ENCODE measurements at regions not wholly inside any gene's neighbourhood (a gene's known extent, or its start where the extent isn't known, plus 50 kb on each side); places are given as distances from the start of the nearest gene placed in this dataset.

DNA sequence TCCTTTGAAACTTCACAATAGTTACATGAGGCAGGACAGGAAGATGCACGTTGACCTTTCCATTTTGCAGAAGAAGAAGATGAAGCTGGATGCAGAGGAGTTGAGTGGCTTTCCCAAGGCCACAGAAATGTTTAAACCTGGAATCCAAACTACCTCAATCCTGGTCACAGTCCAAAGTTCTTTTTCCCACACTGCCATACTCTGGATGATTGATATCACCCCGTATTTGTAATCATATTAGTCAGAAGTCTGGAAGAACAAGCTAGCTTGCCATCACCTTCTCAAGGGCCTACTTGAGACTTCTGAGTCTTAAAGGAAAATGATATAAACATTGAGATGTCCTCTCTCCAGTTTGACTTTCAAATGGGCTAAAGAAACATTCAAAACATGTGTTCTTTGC, 190.1 kb downstream of the LNPK start:
- ChIA-PET CTCF (no interaction called here), POLR2A (no interaction called here)
- Histone ChIP-seq H3K4me3 (ENCODE audit: low read depth, low read length) (no peak overlapping the region), H3K9me3 (ENCODE audit: control insufficient read depth, insufficient read depth, low read length) (no peaks in the 10 kb centered on the region), H3K27ac (ENCODE audit: low read depth, low read length) (no peak overlapping the region), H3K27me3 (ENCODE audit: control insufficient read depth, insufficient read depth, low read length) (no peaks in the 10 kb centered on the region)
- no peak for DNase-seq (ENCODE audit: low read depth, low spot score)
- TF ChIP-seq CTCF (IDR thresholded peaks at IDR 0.05; ENCODE audit: low read depth, low read length): no peak

GRCh38 chr2:175808858-175809257, 193.2 kb downstream of the LNPK start:
- DNase-seq (ENCODE audit: low read depth, low spot score): no peak
- H3K9me3 ChIP-seq (ENCODE audit: control insufficient read depth, insufficient read depth, low read length): no peaks in the 10 kb centered on the region
- ChIA-PET CTCF (no interaction called here), POLR2A (no interaction called here)
- TF ChIP-seq CTCF (IDR thresholded peaks at IDR 0.05; ENCODE audit: low read depth, low read length): no peak
- no peak overlapping the region for H3K27ac ChIP-seq (ENCODE audit: low read depth, low read length)
- peaks cover 2% of the 10 kb centered on the region for H3K27me3 ChIP-seq (ENCODE audit: control insufficient read depth, insufficient read depth, low read length)
- no peak overlapping the region for H3K4me3 ChIP-seq (ENCODE audit: low read depth, low read length)

- POLR2A ChIA-PET: no interaction called here
- no peaks in the 10 kb centered on the region for H3K9me3 ChIP-seq (ENCODE audit: control insufficient read depth, insufficient read depth, low read length)
- CTCF ChIA-PET: interaction anchor here (0.6 kb wide), 1 partner anchor 1955 kb away, joined by 5 read pairs; no protein-coding TSS in a partner anchor
Measured at GRCh38 chr2:175808078-175808477, 194.0 kb downstream of the LNPK start.

DNA sequence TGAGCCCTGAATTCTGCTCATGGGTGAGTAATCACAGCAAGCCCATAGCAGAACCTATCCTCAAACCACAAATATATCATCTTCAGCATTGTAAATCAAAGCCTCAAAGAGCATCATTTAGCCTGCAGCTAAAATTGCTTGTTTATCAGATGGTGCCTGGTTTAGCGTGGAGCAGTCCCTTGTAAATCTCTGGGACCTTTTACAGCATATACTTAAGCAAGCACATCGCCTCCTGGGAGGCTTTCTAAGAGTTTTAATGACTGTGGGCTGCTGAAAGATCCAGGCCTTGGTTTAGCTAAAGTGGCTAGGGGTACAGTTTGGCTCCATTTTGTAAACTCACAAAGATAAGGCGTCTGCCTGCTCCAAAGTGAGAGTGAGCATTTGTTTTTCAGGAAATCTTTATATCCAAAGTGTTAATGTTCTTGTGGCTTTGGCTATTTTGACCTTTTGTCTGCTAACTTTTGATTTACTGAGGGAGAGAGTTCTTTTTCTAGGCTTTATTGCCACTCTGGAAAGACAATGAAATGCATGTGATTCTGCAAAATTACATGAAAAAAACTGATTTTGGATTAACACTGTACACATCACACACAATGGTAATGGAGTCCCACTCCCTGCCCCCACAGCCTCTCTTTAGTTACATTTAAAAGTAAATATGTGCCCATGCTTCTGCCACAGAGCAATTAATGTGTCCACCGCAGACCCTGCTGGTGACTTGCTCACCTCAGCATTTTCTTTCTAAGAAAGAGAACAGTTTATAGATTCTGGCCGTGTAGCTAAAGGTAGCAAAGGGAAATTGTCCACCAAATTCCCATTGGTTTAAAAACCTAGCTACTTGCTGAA, 194.8 kb downstream of the LNPK start:
- no peaks in the 10 kb centered on the region for H3K9me3 ChIP-seq (ENCODE audit: control insufficient read depth, insufficient read depth, low read length)
- H3K27me3 ChIP-seq (ENCODE audit: control insufficient read depth, insufficient read depth, low read length): peaks cover 3% of the 10 kb centered on the region
- ChIA-PET POLR2A (no interaction called here), CTCF (interaction anchor here (0.6 kb wide), 1 partner anchor 1956 kb away, joined by 5 read pairs; no protein-coding TSS in a partner anchor)
- DNase-seq (ENCODE audit: low read depth, low spot score): no peak
- no peak overlapping the region for H3K27ac ChIP-seq (ENCODE audit: low read depth, low read length)
- no peak for TF ChIP-seq CTCF (IDR thresholded peaks at IDR 0.05; ENCODE audit: low read depth, low read length)
- H3K4me3 ChIP-seq (ENCODE audit: low read depth, low read length): no peak overlapping the region

More at GRCh38 chr2:175808078-175808477, 194.0 kb downstream of the LNPK start:
- Histone ChIP-seq H3K4me3 (ENCODE audit: low read depth, low read length) (no peak overlapping the region), H3K27ac (ENCODE audit: low read depth, low read length) (no peak overlapping the region), H3K27me3 (ENCODE audit: control insufficient read depth, insufficient read depth, low read length) (peaks cover 3% of the 10 kb centered on the region)
- DNase-seq (ENCODE audit: low read depth, low spot score): no peak
- no peak for TF ChIP-seq CTCF (IDR thresholded peaks at IDR 0.05; ENCODE audit: low read depth, low read length)

DNA sequence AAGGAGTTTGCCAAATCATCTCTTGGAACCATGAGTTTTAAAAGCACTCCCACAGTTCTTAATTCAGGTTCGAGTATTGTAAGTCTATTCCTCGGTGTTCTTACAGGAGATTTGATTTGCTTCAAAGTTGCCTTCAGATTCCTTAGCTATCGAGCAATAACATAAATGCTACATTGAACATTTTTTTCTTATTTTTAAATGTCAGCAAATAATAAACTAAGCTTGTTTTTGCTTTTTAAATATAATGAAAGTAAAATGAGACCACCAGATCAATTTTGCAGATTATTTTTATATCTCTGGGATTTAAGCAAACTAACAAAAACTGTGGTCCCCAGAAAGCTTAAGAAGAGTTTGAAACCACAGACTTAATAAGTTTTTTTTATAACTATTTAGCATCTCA, 195.5 kb downstream of the LNPK start:
- H3K9me3 ChIP-seq (ENCODE audit: control insufficient read depth, insufficient read depth, low read length): no peaks in the 10 kb centered on the region
- POLR2A ChIA-PET: no interaction called here
- CTCF ChIA-PET: interaction anchor here (0.7 kb wide), 1 partner anchor 846 kb away, joined by 3 read pairs; no protein-coding TSS in a partner anchor
- no peak for DNase-seq (ENCODE audit: low read depth, low spot score)
- H3K27ac ChIP-seq (ENCODE audit: low read depth, low read length): no peak overlapping the region
- no peak overlapping the region for H3K4me3 ChIP-seq (ENCODE audit: low read depth, low read length)
- no peak for TF ChIP-seq CTCF (IDR thresholded peaks at IDR 0.05; ENCODE audit: low read depth, low read length)
- H3K27me3 ChIP-seq (ENCODE audit: control insufficient read depth, insufficient read depth, low read length): peaks cover 3% of the 10 kb centered on the region
